PC-9 (cell line): ENCODE measurements at regions not wholly inside any gene's neighbourhood (a gene's known extent, or its start where the extent isn't known, plus 50 kb on each side); places are given as distances from the start of the nearest gene placed in this dataset.

Experiments used
- EZH2 ChIP-seq: fragments of 200-600 bp; sonication (generic); IDR thresholded peaks from 2 replicates; pipeline ENCODE4 v1.8.0; 2017; ENCODE audit warnings: antibody characterized with exemption, low read depth
- TF ChIP-seq, protein P1 (sequence below): fragments of 200-600 bp; sonication (generic); conservative IDR thresholded peaks from 2 replicates; pipeline ENCODE4 v1.6.1; 2017; ENCODE audit warnings: mixed run types, antibody characterized with exemption, mild to moderate bottlenecking, moderate library complexity

DNA sequence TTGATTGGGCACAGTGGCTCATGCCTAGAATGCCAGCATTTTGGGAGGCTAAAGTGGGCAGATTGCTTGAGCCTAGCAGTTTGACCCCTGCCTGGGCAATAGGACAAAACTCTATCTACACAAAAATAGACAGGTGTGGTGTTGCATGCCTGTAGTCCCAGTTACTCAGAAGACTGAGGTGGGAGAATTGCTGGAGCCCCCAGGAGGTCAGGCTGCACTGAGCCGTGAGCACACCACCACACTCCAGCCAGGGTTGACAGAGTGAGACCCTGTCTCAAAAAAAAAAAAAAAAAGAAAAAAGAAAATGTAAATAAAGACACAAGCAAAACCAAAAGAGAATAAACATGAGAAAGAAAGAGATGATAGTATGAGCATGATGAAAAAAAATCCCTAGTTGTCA lies 802.4 kb upstream of the ANO3 start:
- TF ChIP-seq, protein P1, sequence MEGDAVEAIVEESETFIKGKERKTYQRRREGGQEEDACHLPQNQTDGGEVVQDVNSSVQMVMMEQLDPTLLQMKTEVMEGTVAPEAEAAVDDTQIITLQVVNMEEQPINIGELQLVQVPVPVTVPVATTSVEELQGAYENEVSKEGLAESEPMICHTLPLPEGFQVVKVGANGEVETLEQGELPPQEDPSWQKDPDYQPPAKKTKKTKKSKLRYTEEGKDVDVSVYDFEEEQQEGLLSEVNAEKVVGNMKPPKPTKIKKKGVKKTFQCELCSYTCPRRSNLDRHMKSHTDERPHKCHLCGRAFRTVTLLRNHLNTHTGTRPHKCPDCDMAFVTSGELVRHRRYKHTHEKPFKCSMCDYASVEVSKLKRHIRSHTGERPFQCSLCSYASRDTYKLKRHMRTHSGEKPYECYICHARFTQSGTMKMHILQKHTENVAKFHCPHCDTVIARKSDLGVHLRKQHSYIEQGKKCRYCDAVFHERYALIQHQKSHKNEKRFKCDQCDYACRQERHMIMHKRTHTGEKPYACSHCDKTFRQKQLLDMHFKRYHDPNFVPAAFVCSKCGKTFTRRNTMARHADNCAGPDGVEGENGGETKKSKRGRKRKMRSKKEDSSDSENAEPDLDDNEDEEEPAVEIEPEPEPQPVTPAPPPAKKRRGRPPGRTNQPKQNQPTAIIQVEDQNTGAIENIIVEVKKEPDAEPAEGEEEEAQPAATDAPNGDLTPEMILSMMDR: no peak
- TF ChIP-seq EZH2: no peak
